ENCODE measurements at regions not wholly inside any gene's neighbourhood (a gene's known extent, or its start where the extent isn't known, plus 50 kb on each side); places are given as distances from the start of the nearest gene placed in this dataset.

DNA sequence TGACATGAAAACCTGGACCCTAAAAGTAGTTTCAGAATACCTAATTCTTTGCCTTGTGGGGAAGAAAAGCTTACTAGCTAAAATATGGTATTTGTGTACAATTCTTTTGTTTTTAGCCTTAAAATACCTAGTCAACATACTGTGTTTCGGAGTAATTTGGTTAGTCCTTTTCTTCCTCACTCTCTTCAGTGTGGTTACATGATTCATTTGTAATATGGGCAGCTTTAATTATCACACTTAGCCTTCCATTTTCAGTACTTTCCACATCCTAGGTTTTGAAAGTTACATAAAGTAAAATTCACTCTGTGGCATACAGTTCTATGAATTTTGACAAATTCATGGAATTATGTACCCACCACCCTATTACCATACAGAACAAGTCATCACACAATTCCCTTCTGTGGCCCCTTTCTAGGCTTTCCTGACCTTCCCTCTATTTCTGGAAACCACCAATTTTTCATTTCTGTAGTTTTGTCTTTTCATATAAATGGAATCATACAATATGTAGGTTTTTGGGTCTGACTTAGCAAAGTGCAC, 96.2 kb downstream of the EMX2 start:
- no peak for DNase-seq

DNA sequence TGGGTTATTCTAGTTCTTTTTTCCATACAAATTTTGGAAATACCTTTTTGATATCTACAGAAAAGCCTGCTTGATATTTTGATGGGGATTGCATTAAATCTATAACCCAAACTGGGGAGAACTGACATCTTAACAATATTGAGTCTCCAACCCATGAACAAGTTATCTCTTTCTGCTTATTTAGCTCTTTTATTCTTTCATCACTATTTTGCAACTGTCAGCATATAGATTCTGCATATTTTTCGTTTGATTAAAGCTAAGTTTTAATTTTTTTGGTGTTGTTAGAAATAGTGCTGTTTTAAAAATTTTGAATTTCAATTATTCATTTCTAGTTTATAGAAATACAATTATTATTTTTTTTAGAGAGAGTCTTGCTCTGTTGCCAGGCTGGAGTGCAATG, 97.9 kb downstream of the EMX2 start:
- DNase-seq, result no peak

DNA sequence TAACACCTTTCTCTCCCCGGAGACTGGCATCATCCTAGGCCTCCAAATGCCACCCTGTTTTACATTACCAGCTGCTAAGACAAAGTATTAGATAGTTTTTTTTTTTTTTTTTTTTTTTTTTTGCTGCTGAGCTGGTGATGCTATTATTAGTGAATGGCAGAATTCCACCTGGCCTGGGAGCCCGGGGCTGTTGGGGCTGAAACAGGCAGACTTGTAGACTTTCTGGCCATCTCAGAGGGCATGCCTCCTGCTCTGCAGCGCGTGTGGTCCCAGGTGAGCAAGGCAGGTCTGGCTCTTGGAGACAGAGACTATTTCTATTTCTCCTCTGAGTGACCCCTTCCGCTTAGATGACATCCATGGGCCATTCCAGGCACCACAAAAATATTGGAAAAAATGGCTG, 104.2 kb downstream of the EMX2 start:
- no peak for DNase-seq

DNA sequence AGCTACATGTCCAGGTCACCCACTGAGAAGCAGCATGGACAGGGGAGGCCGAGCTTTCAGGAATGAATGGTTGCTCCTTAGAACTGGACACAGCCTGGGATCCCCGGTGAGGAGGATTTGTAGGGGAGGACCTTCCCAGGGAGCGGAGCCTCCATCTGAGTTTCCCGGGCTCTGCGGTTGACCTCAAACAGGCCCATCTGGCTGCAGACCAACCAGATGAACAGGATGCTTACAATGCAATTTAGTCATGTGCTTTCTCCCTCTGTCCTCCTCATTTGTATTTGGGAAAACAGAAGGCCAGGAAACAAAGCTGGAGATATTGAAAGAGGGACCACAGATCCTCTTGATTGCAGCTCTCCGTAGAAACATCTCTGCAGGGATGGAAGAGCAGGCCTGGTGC, 104.8 kb downstream of the EMX2 start:
- DNase-seq, result peak; percentile 68

DNA sequence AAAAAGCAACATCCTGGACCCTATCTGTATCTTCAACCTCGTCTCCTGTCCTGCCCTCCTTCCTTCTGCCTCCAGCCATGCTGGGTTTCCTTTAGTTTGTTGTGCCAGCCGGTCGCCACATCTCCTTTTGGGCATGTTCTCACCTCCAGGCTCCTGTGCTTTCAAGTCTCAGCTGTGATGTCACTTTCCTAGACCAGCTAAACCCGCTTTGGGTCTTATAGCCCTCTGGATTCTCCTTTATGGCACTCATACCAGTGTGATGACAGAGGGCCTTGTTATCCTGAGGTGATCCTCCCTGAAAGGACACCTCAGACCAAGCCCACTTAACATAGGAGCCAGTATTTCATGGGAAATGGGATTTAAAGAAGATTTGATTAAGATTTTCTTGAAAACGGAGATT, 108.6 kb downstream of the EMX2 start:
- no peak for DNase-seq

DNA sequence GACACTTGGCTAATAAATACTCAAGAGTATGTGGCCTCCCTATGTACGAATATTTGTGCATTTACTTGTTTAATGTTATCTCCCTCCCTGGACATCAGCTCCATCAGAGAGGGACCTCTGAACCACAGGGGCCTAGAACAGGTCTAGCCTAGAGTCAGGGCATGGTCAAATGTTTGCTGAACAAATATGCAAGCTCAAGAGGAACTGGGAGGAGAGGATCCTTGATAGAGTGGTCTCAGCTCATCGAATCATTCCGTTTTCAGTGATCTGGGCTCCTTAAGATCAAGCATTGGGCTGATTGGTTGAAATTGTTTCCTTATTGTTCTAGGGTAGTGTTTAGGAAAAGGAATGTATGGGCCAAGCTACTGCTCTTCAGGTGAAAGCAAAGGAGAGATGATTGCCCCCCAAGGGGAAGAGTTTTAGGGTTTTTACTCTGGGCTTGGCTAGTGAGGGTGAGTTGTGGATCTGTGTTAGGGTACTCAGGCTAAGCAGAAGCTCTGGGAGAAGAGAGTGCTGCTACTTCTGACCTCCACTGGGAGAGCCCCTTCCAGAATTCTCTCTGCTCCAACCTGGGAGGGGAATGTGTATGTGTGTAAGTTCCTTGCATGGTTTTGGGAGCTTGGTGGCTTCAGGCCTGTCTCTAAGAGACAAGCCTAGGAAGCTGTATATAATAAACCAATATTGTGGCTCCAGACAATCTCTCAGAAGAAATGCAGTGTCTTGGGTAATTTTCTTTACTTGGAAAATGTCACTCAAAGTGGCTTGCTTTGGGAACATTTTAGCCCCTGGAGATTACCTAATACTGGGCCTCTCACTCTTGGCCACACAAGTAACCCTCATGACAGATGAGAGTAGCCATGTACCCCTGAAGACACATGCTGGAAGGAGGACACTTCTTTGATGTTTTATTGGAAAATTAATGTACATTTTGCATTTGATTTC, 110.0 kb downstream of the EMX2 start:
- no peak for DNase-seq

DNA sequence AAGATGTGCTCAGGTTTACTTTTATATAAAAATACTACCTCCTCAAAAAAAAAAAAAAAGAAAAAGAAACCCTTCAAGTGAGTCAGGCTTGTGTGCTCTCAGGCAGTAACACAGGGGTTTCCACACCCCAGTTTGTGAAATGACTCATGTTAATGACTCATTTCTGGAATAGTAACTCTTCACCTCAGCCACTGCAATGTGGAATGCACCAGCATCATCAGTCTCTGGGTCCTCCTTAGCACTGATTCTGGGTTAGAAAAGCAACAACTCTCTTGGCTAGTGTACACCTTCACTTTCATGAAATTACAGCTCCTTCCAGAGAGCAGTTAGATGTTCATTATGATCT, 110.6 kb downstream of the EMX2 start:
- peak; percentile 97 for DNase-seq

DNA sequence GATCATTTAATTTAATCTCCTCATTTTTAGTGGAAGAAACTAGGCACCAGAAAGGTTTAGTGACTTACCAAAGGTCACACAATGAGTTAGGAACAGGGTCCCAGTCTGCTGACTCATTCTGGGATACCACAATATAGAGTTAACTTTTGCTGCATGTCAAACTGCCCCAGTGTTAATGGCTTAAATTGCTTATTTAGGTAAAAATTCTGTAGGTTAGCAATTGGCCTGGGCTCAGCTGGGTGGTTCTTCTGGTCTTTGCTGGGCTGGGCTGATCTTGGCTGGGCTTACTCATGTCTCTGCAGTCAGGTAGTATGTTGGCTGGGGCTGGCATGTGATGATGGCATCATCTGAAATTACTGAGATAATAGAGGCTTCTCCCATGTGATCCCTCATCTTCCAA, 111.6 kb downstream of the EMX2 start:
- DNase-seq, result no peak

DNA sequence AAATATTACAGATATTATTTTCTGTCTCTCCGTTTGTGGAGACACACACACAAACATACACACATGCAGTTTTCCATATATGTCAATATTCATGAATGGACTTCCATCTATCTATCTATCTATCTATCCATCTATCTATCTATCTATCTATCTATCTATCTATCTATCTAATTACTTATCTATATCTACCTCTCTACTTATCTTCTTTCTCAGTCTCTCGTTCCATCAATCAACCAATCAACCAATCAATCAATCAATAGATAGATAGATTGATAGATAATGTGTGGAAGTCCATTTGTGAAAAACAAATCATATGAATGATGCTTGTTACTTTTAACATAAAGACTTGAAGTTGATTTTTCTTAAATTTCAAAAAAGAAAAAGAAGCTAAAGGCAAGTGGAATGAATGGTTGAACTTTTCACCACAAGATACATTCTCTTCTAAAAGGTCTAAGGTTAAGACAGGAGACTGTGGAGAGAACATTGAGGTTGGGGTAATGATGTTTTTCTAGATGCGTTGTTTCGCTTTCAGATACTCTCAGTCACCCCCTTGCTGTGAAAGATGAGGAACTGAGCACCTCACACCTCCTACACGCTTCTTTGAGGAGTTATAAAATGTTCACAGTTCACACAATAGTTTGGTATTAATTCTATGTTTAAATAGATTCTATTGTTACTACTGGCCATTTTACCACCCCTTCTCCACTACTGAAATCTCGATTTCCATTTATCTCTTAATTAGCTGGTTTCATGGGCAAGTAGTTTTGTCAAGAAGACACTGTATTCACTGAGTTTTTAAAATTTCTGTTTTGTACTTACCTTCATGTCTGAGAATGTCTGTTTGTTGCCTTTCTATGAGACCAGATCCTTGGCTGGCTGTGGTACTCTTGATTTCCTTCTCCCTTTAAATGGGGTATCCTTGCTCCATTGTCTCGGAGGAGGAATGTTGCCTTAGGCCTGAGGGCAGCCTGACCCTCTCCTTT, 114.1 kb downstream of the EMX2 start:
- no peak for DNase-seq

DNA sequence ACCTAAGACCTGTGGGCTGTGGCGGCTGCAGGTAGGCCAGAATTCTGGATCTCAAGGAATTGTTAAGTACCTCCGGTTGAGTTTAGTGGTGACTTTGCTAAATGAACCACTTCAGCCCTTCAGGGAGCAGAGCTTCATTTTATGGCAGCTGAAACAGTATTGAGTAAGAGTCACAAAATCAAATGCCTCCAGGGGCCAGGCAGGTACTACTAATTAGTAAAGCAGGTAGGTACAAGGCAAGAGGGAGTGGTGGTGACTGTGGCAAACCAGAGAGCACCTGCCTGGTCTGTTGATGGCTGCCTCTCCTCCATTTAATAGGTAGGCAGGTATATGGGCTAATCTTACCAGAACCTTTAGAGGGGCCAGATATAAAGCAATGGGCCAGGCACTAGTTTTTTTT, 118.8 kb downstream of the EMX2 start:
- no peak for DNase-seq

DNA sequence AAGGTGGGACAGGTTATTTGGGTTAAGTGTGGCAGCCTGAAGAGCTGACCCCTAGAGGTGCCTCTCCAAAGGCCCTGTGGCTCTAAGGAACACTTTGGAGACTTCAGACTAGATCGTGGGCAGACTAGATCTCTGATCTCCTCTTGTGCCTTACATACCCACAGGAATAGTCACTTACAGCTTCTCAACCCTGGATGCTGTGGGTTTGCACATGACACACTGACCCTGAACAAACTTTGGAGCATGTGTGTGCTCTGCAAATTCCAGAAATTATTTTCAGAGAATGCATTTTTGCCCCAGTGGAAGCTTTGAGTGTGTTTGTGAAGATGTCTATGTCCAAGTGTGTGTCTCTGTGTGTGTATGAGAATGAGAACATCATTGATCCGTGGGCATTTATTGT, 119.6 kb downstream of the EMX2 start:
- DNase-seq, result peak; percentile 75

DNA sequence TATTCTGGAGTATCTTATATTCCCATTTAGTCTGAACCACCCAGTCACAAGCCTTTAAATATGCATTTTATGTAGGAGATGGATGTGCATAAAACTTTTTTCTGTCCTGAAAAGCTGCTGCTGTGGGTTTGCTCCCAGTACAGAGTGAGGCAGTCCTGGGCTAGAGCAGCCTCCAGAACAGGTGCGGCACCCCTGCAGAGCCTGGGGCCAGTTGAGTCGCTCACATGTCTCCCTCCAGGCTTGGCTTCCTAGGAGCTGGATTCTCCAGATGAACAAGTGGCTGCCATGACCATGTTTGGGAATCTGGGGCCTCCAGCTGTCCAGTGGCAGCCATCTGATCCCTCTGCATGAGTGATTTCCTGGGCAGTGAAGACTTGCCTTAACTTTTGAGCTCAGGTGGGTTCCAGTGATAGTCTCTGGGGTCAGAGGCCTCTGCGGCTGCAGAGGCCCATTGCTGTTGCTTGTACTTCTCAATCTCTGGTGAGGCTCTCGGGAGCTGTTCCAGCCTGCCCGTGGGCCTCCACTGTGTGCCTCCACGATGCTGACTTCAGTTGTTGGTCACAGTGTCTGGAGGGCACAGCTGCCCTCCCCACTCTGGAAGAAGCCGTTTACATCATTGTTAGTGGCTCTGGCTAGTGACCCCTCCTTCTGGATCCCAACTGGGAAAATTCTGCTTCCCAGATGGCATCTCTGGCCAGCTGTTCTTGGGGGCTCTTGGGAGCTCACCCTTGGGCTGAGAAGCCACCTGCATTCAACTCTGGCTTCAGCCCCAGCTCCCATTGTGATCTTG, 120.4 kb downstream of the EMX2 start:
- DNase-seq, result no peak

DNA sequence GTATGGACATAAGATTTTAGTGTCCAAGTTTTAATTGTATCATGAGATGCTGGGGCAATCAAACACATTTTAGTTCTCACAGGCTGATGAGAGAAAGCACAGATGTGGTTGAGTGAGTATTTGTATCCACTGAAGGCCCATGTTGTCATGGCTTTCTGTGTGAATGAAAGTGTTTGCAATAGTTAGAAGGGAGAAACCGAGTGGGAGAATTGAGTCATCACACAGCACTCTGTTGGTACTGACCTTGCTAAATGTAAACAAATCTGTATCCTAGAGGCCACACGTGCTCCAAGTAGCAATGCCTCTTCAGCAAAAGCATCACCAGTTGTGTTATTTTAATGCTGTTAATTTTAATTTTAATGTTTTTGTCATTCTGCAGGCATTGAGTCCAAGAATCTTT, 121.2 kb downstream of the EMX2 start:
- DNase-seq, result peak; percentile 92

DNA sequence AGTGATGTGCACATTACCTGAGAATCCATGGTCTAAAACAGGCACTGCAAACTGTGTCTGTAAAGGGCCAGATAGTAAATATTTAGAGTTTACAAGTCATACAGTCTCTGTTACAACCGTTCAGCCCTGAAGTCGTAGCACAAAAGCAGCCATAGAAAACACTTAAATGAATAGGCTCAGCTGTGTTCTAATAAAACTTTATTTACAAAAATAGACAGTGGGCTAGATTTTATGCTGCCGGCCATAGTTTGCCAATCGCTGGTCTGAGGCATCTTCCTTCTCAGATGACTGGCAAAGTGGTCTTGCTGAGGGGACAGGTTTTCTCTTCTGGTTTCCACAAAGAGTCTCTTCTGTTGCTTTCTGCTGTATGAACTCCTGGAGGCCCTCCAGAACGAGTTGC, 121.7 kb downstream of the EMX2 start:
- DNase-seq, result no peak

DNA sequence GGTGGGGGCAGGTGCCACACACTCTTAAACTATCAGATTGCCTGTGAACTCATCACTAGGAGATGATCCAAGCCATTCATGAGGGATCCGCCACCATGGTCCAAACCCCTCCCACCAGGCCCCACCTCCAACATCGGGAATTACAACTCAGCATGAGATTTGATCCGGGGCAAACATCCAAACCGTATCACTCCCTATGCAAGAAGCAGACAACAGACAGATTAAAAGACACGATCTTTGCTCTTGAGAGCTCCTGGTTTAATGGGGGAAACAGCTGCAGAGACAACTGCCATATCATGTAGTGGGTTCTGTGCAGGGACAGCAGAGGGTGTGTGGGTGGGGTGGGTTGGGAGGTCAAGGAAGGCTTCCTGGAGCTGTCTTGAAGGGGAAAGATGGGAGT, 123.6 kb downstream of the EMX2 start:
- peak; percentile 45 for DNase-seq

DNA sequence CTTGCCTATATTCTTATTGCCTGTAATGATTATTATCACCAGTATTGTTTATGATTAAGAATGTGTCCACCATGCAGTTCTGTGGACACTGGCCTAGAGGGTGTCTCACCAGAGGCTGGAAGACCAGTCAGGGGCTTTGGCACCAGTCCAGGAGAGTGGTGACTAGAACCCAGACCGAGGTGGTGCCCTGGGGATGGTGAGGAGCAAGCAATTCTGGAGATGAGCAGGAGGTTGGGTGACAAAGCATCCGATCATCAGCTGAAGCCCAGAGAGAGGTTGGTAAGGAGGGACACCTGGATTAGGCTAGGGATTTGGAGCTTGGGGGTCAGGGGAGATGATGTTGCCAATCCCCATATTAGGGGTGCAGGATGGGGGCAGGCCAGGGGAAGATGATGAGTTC, 124.4 kb downstream of the EMX2 start:
- no peak for DNase-seq

DNA sequence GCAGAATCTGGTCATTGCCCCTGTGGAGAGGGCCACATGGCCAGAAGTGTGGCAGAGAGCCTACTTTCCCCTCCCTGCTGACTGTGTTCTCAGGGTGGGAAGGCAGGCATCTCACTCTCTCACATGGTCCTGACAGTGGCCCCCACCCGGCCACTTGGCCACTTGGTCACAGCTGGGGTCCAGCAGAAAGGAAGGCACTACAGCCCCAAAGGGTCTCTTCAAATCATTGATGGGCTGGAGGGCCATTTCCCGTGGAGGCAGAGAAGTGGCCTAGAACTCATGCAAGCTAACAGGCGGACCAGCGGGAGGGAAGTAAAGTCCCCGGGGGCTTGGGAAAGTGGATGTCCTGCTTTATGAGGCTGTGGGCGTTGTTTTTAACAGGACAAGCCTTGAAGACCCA, 125.3 kb downstream of the EMX2 start:
- DNase-seq, result no peak

DNA sequence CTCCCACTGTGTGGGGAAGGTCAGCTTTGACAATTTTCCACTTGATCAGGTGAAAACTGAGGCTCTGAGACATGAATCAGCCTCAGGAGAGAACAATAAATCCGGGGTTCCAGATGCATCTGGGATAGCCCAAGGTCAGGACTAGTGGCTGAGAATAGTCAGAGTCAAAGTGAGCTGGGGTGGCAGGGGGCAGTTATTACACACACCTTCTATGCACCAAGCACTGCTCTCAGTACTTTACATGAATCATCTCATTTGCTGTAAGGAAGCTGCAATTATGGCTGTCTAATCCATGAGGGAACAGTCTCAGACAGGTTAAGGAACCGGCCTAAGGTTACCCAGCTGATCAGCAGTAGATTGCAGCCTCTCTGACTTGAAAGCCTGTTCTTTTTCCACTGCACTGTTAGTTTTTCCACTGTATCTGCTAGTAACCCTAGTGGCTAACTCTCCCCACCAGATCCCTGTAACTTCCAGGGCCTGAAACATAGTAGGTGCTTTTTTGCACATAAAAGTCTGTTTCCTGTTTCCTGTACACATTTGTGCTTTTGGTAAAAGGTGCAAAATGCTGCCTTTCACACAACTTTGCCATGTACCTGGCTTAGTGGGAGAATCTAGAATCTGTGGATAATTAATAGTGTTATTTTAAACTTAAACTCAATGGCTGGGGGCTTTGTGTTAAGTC, 125.9 kb downstream of the EMX2 start:
- DNase-seq, result no peak

DNA sequence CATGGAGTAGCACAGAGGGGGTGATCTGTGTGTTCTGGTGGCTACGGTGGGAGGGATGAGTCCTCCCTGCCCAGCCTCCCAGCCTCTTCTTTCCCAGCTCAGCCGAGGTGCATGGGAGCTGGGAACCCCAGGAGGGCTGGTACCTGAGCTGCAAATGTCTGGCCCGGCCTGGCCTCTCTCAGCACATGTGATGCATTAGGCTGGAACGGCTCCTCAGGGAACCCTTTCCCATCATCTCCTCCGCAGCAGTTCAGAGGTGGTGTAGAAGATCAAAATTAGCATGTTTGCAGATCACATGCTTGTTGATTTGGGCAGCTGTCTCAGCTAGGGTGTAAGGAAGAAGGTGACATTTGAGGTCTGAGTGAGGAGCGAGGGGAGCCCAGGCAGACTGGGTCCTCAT, 126.6 kb downstream of the EMX2 start:
- DNase-seq, result no peak

DNA sequence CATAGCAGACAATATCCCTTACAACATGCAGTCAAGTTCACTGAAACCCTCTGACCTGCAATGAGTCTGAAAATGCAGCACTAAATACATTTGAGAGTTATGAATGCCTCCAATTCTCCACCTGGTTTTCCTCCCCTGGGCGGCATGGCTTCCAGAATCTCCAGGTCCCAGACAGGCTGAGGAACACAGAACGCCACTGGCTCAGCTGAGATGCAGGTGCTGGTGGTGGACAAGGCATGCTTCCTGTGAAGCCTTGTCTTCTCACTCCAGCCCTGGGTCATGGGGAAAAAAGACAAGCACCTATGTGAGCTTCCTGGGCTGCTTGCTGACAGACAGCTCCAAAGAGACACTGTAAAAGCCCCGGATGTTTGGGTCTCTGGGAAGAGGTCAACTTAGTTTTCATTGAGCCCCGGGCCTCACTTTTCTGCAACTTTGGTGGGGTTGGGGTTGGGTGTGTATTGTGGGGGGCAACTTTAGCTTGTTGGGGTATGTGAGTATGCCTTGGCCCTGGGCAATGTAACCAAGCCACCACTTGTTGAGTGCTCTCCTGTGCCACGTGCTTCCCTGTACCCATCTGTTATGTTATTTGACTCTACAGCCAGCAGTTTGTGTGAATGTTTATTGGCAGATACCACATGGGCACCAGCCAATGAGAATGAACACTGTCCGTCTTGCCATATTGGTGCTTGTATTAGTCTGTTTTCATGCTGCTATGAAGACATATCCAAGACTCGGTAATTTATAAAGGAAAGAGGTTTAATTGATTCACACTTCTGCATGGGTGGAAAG, 127.8 kb downstream of the EMX2 start:
- no peak for DNase-seq

All from fibroblast of skin of right biceps (primary cell).